ENCODE measurements at regions not wholly inside any gene's neighbourhood (a gene's known extent, or its start where the extent isn't known, plus 50 kb on each side); places are given as distances from the start of the nearest gene placed in this dataset.

GRCh38 chr2:235334179-235334578, 159.7 kb upstream of the AGAP1 start:
- TF ChIP-seq INSM2 (tag by site-specific recombination; IDR thresholded peaks at IDR 0.05): no peak
- no peak for TF ChIP-seq CTCF (tag by site-specific recombination; IDR thresholded peaks at IDR 0.05)
- no peak for TF ChIP-seq ZBTB8A (tag by site-specific recombination; IDR thresholded peaks at IDR 0.05)
- TF ChIP-seq OSR2 (tag by site-specific recombination; IDR thresholded peaks at IDR 0.05): no peak
- no peak for TF ChIP-seq PBX3 (CRISPR knock-in tag; IDR thresholded peaks at IDR 0.05)
- no peak for TF ChIP-seq ZNF514 (tag by site-specific recombination; IDR thresholded peaks at IDR 0.05)
- TF ChIP-seq TRIM28 (IDR thresholded peaks at IDR 0.05; ENCODE audit: borderline replicate concordance, low read length): no peak
- no peak for TF ChIP-seq YY2 (tag by site-specific recombination; IDR thresholded peaks at IDR 0.05)
- TF ChIP-seq REST (tag by site-specific recombination; IDR thresholded peaks at IDR 0.05): no peak
- TF ChIP-seq ZNF121 (tag by site-specific recombination; IDR thresholded peaks at IDR 0.05): no peak
- no peak for TF ChIP-seq YY1 (tag by site-specific recombination; IDR thresholded peaks at IDR 0.05)
- no peak for TF ChIP-seq ZNF280D (tag by site-specific recombination; IDR thresholded peaks at IDR 0.05)

All from HEK293 (cell line).